HG02885 (cell line): ENCODE measurements at regions not wholly inside any gene's neighbourhood (a gene's known extent, or its start where the extent isn't known, plus 50 kb on each side); places are given as distances from the start of the nearest gene placed in this dataset.

ENCODE experiments used
- ATAC-seq: cut with Tn5 transposase; IDR thresholded peaks from one replicate; pipeline ENCODE4 v1.9.1; 2021; ENCODE audit warnings: mild to moderate bottlenecking; ENCODE audit not compliant: unreplicated experiment, poor library complexity

- no peak for ATAC-seq
Observed at GRCh38 chr6:9401960-9402359, 966.6 kb upstream of the SLC35B3 start.

- no peak for ATAC-seq
Observed at GRCh38 chr6:9399916-9400315, 964.6 kb upstream of the SLC35B3 start.

- no peak for ATAC-seq
Observed at GRCh38 chr6:9398767-9399373, 963.5 kb upstream of the SLC35B3 start.

- ATAC-seq = no peak
Observed at GRCh38 chr6:9398071-9398766, 962.9 kb upstream of the SLC35B3 start.

GRCh38 chr6:9388596-9388995 is 953.3 kb upstream of the SLC35B3 start:
- no peak for ATAC-seq

- no peak for ATAC-seq
Observed at GRCh38 chr6:9380568-9380967, 945.2 kb upstream of the SLC35B3 start.

- ATAC-seq = no peak
Observed at GRCh38 chr6:9373308-9373707, 938.0 kb upstream of the SLC35B3 start.

- ATAC-seq = no peak
Observed at GRCh38 chr6:9370480-9370879, 935.1 kb upstream of the SLC35B3 start.

GRCh38 chr6:9365378-9365777 is 930.0 kb upstream of the SLC35B3 start:
- ATAC-seq = no peak

GRCh38 chr6:9361749-9362148 is 926.4 kb upstream of the SLC35B3 start:
- ATAC-seq = no peak

- ATAC-seq = no peak
Observed at GRCh38 chr6:9360881-9361280, 925.5 kb upstream of the SLC35B3 start.

GRCh38 chr6:9347608-9348007 is 912.3 kb upstream of the SLC35B3 start:
- ATAC-seq = no peak

- no peak for ATAC-seq
Observed at GRCh38 chr6:9346923-9347322, 911.6 kb upstream of the SLC35B3 start.

- ATAC-seq = no peak
Observed at GRCh38 chr6:9335431-9335830, 900.1 kb upstream of the SLC35B3 start.

GRCh38 chr6:9334979-9335378 is 899.6 kb upstream of the SLC35B3 start:
- no peak for ATAC-seq

GRCh38 chr6:9332241-9332780 is 897.0 kb upstream of the SLC35B3 start:
- ATAC-seq = no peak

- ATAC-seq = no peak
Observed at GRCh38 chr6:9316831-9317230, 881.5 kb upstream of the SLC35B3 start.

GRCh38 chr6:9315966-9316650 is 880.8 kb upstream of the SLC35B3 start:
- ATAC-seq = no peak

- no peak for ATAC-seq
Observed at GRCh38 chr6:9308284-9308683, 872.9 kb upstream of the SLC35B3 start.

GRCh38 chr6:9307786-9308185 is 872.4 kb upstream of the SLC35B3 start:
- ATAC-seq = no peak

- ATAC-seq = no peak
Observed at GRCh38 chr6:9307187-9307586, 871.8 kb upstream of the SLC35B3 start.
